ENCODE measurements at regions not wholly inside any gene's neighbourhood (a gene's known extent, or its start where the extent isn't known, plus 50 kb on each side); places are given as distances from the start of the nearest gene placed in this dataset.

DNA sequence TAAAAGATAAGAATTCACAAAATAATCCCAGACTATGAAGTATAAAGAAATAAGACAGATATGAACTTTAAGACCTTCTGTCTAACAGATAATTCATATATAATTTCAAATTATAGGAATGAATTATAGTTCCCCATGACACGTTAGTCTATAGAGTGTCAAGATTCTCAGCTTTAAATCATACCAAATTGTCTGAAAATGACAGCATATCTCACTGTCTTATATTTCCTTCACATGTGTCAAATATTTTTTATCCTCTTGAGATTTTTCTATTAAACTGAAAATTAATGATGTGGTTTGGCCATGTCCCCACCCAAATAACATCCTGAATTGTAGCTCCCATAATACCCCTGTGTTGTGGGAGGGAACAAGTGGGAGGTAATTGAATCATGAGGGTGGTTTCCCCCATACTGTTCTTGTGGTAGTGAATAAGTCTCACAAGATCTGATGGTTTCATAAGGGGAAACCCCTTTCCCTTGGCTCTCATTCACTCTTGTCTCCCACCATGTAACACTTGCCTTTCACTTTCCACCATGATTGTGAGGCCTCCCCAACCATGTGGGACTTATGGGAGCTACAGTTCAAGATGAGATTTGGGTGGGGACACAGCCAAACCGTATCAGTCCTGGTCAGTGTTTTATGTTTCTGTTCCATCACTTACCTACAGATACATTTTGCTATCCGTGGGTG is 825.3 kb upstream of the GJE1 start:
- TF ChIP-seq, protein P1, sequence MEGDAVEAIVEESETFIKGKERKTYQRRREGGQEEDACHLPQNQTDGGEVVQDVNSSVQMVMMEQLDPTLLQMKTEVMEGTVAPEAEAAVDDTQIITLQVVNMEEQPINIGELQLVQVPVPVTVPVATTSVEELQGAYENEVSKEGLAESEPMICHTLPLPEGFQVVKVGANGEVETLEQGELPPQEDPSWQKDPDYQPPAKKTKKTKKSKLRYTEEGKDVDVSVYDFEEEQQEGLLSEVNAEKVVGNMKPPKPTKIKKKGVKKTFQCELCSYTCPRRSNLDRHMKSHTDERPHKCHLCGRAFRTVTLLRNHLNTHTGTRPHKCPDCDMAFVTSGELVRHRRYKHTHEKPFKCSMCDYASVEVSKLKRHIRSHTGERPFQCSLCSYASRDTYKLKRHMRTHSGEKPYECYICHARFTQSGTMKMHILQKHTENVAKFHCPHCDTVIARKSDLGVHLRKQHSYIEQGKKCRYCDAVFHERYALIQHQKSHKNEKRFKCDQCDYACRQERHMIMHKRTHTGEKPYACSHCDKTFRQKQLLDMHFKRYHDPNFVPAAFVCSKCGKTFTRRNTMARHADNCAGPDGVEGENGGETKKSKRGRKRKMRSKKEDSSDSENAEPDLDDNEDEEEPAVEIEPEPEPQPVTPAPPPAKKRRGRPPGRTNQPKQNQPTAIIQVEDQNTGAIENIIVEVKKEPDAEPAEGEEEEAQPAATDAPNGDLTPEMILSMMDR (IDR thresholded peaks at IDR 0.05) = no peak
- Mint-ChIP-seq H3K36me3 (ENCODE audit: unreplicated experiment) (no peaks in the 10 kb centered on the region), H3K27ac (ENCODE audit: unreplicated experiment) (no peak overlapping the region), H3K27me3 (ENCODE audit: unreplicated experiment) (no peaks in the 10 kb centered on the region), H3K4me3 (ENCODE audit: unreplicated experiment) (no peak overlapping the region), H3K9me3 (ENCODE audit: unreplicated experiment) (peaks cover 15% of the 10 kb centered on the region), H3K4me1 (ENCODE audit: unreplicated experiment) (no peaks in the 10 kb centered on the region)
- no peak for DNase-seq (ENCODE audit: extremely low spot score, unreplicated experiment)

- no peaks in the 10 kb centered on the region for H3K4me1 Mint-ChIP-seq (ENCODE audit: unreplicated experiment)
These were observed 828.8 kb upstream of the GJE1 start for GRCh38 chr6:141303907-141304306.

GRCh38 chr6:141301779-141302178 is 830.9 kb upstream of the GJE1 start:
- H3K27me3 Mint-ChIP-seq (ENCODE audit: unreplicated experiment) = no peaks in the 10 kb centered on the region

More at GRCh38 chr6:141303907-141304306, 828.8 kb upstream of the GJE1 start:
- no peaks in the 10 kb centered on the region for H3K27me3 Mint-ChIP-seq (ENCODE audit: unreplicated experiment)
- DNase-seq (ENCODE audit: extremely low spot score, unreplicated experiment) = no peak
- H3K27ac Mint-ChIP-seq (ENCODE audit: unreplicated experiment) = no peak overlapping the region
- TF ChIP-seq, protein P1 (IDR thresholded peaks at IDR 0.05) = no peak
- H3K4me3 Mint-ChIP-seq (ENCODE audit: unreplicated experiment) = no peak overlapping the region
- peaks cover 9% of the 10 kb centered on the region for H3K9me3 Mint-ChIP-seq (ENCODE audit: unreplicated experiment)
- H3K36me3 Mint-ChIP-seq (ENCODE audit: unreplicated experiment) = no peaks in the 10 kb centered on the region

DNA sequence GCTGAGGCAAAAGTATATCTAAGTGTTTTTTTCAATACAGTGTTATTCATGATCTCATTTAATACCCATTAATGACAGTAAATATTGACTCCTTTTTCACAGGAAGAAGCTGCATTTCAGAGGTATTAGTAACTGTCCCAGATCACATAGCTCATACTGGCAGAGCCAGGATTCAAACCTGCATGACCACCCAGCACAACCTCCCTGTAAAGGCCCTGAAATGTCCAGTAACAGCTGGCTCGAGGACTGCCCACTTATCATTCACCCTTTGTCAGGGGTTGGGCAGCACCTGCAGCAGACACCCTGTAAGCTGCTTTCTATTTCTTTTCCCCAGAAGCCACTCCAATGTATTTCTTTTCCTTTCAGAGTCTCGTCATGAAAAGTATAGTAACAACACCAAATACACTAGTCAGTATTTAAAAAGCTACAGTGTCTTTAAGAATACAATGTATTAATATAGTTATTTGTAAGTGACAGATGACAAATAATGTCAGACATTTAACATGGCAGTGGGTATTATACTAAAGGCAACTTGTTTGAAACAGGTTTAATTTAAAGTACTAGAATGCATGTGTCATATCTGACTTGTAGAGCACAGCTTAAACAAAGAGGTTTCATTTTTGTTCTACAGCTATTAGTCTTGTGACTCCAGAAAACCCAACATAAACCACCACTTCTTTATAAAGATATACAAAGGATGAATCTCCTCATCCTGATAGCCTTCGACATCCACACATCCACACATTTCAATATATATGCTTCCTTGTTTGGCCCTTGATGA is 841.6 kb upstream of the GJE1 start:
- DNase-seq (ENCODE audit: extremely low spot score, unreplicated experiment) = no peak
- Mint-ChIP-seq H3K27ac (ENCODE audit: unreplicated experiment) (no peak overlapping the region), H3K4me1 (ENCODE audit: unreplicated experiment) (no peaks in the 10 kb centered on the region)

More at GRCh38 chr6:141301779-141302178, 830.9 kb upstream of the GJE1 start:
- no peak overlapping the region for H3K27ac Mint-ChIP-seq (ENCODE audit: unreplicated experiment)
- no peak overlapping the region for H3K4me3 Mint-ChIP-seq (ENCODE audit: unreplicated experiment)
- TF ChIP-seq, protein P1 (IDR thresholded peaks at IDR 0.05) = no peak
- H3K9me3 Mint-ChIP-seq (ENCODE audit: unreplicated experiment) = peaks cover 5% of the 10 kb centered on the region
- H3K36me3 Mint-ChIP-seq (ENCODE audit: unreplicated experiment) = no peaks in the 10 kb centered on the region
- no peaks in the 10 kb centered on the region for H3K4me1 Mint-ChIP-seq (ENCODE audit: unreplicated experiment)
- DNase-seq (ENCODE audit: extremely low spot score, unreplicated experiment) = no peak

More for the DNA sequence above, 841.6 kb upstream of the GJE1 start:
- H3K4me3 Mint-ChIP-seq (ENCODE audit: unreplicated experiment) = no peak overlapping the region
- peaks cover 17% of the 10 kb centered on the region for H3K9me3 Mint-ChIP-seq (ENCODE audit: unreplicated experiment)
- H3K36me3 Mint-ChIP-seq (ENCODE audit: unreplicated experiment) = peaks cover 7% of the 10 kb centered on the region
- H3K27me3 Mint-ChIP-seq (ENCODE audit: unreplicated experiment) = no peaks in the 10 kb centered on the region
- TF ChIP-seq, protein P1 (IDR thresholded peaks at IDR 0.05) = no peak

Data from osteocyte (in vitro differentiated cells).